ENCODE measurements at regions not wholly inside any gene's neighbourhood (a gene's known extent, or its start where the extent isn't known, plus 50 kb on each side); places are given as distances from the start of the nearest gene placed in this dataset.

GRCh38 chr12:45612044-45612794 is 117.3 kb upstream of the ARID2 start:
- no TSS peak for BruUV-seq (replicated peaks)
- no peak overlapping the region for H3K4me3 ChIP-seq (ENCODE audit: low read depth, low read length, poor library complexity, severe bottlenecking)
- no peak for TF ChIP-seq CTCF (conservative IDR thresholded peaks at IDR 0.05; ENCODE audit: low read depth, low read length)
- no peak for TF ChIP-seq EZH2 (IDR thresholded peaks at IDR 0.05; ENCODE audit: borderline replicate concordance, low read depth, low read length, poor library complexity, severe bottlenecking)
- H3K27ac ChIP-seq (ENCODE audit: low read depth, low read length, poor library complexity, severe bottlenecking): no peak overlapping the region
- H3K4me1 ChIP-seq (ENCODE audit: insufficient read depth, low read length, poor library complexity, severe bottlenecking): no peaks in the 10 kb centered on the region
- ChIA-PET CTCF (interaction anchor here (0.6 kb wide), 1 partner anchor 662 kb away, joined by 3 read pairs; no protein-coding TSS in a partner anchor), POLR2A (ENCODE audit: low non-redundant PET) (no interaction called here)
- intact Hi-C loops (cut with micrococcal nuclease; ENCODE audit: unreplicated experiment): no loop called here
- H3K36me3 ChIP-seq (ENCODE audit: insufficient read depth, low read length, poor library complexity, severe bottlenecking): no peaks in the 10 kb centered on the region
- H3K9me3 ChIP-seq (ENCODE audit: low read depth, low read length, poor library complexity, severe bottlenecking): no peaks in the 10 kb centered on the region
- peak; percentile 59 for DNase-seq (ENCODE audit: low spot score)
- H3K27me3 ChIP-seq (replicated peaks; ENCODE audit: insufficient read depth, low read depth, low read length, poor library complexity): no peaks in the 10 kb centered on the region

- H3K9me3 ChIP-seq (ENCODE audit: low read depth, low read length, poor library complexity, severe bottlenecking): no peaks in the 10 kb centered on the region
- no peak overlapping the region for H3K4me3 ChIP-seq (ENCODE audit: low read depth, low read length, poor library complexity, severe bottlenecking)
- TF ChIP-seq EZH2 (IDR thresholded peaks at IDR 0.05; ENCODE audit: borderline replicate concordance, low read depth, low read length, poor library complexity, severe bottlenecking) (no peak), CTCF (conservative IDR thresholded peaks at IDR 0.05; ENCODE audit: low read depth, low read length) (no peak)
- no peaks in the 10 kb centered on the region for H3K4me1 ChIP-seq (ENCODE audit: insufficient read depth, low read length, poor library complexity, severe bottlenecking)
- POLR2A ChIA-PET (ENCODE audit: low non-redundant PET): interaction anchor here (0.6 kb wide), 1 partner anchor 115 kb away, joined by 3 read pairs; no protein-coding TSS in a partner anchor
- DNase-seq (ENCODE audit: low spot score): no peak
- BruUV-seq (replicated peaks): no TSS peak
- no peaks in the 10 kb centered on the region for H3K27me3 ChIP-seq (replicated peaks; ENCODE audit: insufficient read depth, low read depth, low read length, poor library complexity)
- intact Hi-C loops (cut with micrococcal nuclease; ENCODE audit: unreplicated experiment): no loop called here
- no peaks in the 10 kb centered on the region for H3K36me3 ChIP-seq (ENCODE audit: insufficient read depth, low read length, poor library complexity, severe bottlenecking)
- CTCF ChIA-PET: no interaction called here
- no peak overlapping the region for H3K27ac ChIP-seq (ENCODE audit: low read depth, low read length, poor library complexity, severe bottlenecking)
Observed at GRCh38 chr12:45613296-45613695, 116.2 kb upstream of the ARID2 start.

GRCh38 chr12:45613855-45614254 is 115.7 kb upstream of the ARID2 start:
- CTCF ChIA-PET: no interaction called here
- no peaks in the 10 kb centered on the region for H3K27me3 ChIP-seq (replicated peaks; ENCODE audit: insufficient read depth, low read depth, low read length, poor library complexity)
- H3K36me3 ChIP-seq (ENCODE audit: insufficient read depth, low read length, poor library complexity, severe bottlenecking): no peaks in the 10 kb centered on the region
- H3K4me1 ChIP-seq (ENCODE audit: insufficient read depth, low read length, poor library complexity, severe bottlenecking): no peaks in the 10 kb centered on the region
- no peak for TF ChIP-seq EZH2 (IDR thresholded peaks at IDR 0.05; ENCODE audit: borderline replicate concordance, low read depth, low read length, poor library complexity, severe bottlenecking)
- TF ChIP-seq CTCF (conservative IDR thresholded peaks at IDR 0.05; ENCODE audit: low read depth, low read length): no peak
- intact Hi-C loops (cut with micrococcal nuclease; ENCODE audit: unreplicated experiment): no loop called here
- POLR2A ChIA-PET (ENCODE audit: low non-redundant PET): interaction anchor here (0.6 kb wide), 1 partner anchor 114 kb away, joined by 3 read pairs; no protein-coding TSS in a partner anchor
- H3K9me3 ChIP-seq (ENCODE audit: low read depth, low read length, poor library complexity, severe bottlenecking): no peaks in the 10 kb centered on the region
- H3K27ac ChIP-seq (ENCODE audit: low read depth, low read length, poor library complexity, severe bottlenecking): no peak overlapping the region
- no TSS peak for BruUV-seq (replicated peaks)
- DNase-seq (ENCODE audit: low spot score): no peak
- no peak overlapping the region for H3K4me3 ChIP-seq (ENCODE audit: low read depth, low read length, poor library complexity, severe bottlenecking)

All from A673 (cell line).